ENCODE measurements at regions not wholly inside any gene's neighbourhood (a gene's known extent, or its start where the extent isn't known, plus 50 kb on each side); places are given as distances from the start of the nearest gene placed in this dataset.

DNA sequence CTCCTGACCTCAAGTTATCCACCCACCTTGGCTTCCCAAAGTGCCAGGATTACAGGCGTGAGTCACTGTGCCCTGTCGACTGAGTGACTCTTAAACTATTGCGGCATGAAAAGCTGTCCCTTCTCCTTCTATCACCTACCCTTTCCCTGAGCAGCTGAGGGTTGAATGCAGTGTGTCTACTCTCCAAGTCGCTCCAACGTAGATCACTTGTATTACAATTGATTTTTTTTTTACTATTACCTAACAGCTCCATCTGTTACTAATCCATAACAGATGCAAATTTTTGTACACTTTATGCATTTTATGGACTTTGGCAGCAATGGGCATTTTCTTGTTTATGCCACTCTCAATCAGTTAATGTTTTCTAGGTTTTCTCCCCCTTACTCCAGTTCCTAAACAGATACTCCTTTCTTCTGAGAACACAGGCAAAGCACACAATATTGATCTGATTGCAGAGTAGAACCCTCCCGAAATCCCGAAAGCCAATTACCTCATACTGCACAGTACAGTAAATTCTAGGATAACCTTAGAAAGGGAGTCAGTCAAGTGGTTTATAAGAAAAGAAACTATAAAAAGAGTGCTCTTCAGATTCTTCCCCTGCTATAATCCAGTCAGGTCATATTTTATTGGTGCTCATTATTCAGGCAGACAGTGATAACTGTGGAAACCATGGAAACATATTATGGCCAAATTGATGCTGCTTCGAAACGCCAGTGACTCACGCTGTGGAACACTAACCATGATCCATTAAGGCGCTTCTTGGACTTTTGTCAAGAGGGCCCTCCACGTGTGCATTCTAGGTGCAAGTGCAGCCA, 273.0 kb downstream of the ADGB start:
- Histone ChIP-seq H3K27me3 (ENCODE audit: control insufficient read depth, insufficient read depth, low read length) (no peaks in the 10 kb centered on the region), H3K27ac (ENCODE audit: low read length) (no peak overlapping the region), H3K4me3 (ENCODE audit: low read depth in 2 of 2, low read length in 2 of 2) (no peak overlapping the region), H3K36me3 (ENCODE audit: control insufficient read depth, insufficient read depth, low read length) (no peaks in the 10 kb centered on the region), H3K9me3 (ENCODE audit: control insufficient read depth, insufficient read depth, low read depth, low read length) (no peaks in the 10 kb centered on the region), H3K4me1 (ENCODE audit: control insufficient read depth, insufficient read depth, low read length) (no peaks in the 10 kb centered on the region)
- no TSS peak for BruUV-seq (replicated peaks)
- DNase-seq (ENCODE audit: low read depth, low spot score), result no peak
- in situ Hi-C loops (cut with HindIII; ENCODE audit: low pct_unique_long_range_greater_than_20kb, low sequenced_read_pairs), result no loop called here
- CTCF ChIA-PET, result no interaction called here
- POLR2A ChIA-PET, result no interaction called here
- no peak for ATAC-seq
- intact Hi-C loops (cut with micrococcal nuclease; ENCODE audit: unreplicated experiment), result no loop called here
- TF ChIP-seq POLR2AphosphoS5 (IDR thresholded peaks at IDR 0.05; ENCODE audit: low read depth, low read length), result no peak
- no peak for TF ChIP-seq TCF7L2 (IDR thresholded peaks at IDR 0.05; ENCODE audit: low read depth, low read length)
- TF ChIP-seq, protein P1, sequence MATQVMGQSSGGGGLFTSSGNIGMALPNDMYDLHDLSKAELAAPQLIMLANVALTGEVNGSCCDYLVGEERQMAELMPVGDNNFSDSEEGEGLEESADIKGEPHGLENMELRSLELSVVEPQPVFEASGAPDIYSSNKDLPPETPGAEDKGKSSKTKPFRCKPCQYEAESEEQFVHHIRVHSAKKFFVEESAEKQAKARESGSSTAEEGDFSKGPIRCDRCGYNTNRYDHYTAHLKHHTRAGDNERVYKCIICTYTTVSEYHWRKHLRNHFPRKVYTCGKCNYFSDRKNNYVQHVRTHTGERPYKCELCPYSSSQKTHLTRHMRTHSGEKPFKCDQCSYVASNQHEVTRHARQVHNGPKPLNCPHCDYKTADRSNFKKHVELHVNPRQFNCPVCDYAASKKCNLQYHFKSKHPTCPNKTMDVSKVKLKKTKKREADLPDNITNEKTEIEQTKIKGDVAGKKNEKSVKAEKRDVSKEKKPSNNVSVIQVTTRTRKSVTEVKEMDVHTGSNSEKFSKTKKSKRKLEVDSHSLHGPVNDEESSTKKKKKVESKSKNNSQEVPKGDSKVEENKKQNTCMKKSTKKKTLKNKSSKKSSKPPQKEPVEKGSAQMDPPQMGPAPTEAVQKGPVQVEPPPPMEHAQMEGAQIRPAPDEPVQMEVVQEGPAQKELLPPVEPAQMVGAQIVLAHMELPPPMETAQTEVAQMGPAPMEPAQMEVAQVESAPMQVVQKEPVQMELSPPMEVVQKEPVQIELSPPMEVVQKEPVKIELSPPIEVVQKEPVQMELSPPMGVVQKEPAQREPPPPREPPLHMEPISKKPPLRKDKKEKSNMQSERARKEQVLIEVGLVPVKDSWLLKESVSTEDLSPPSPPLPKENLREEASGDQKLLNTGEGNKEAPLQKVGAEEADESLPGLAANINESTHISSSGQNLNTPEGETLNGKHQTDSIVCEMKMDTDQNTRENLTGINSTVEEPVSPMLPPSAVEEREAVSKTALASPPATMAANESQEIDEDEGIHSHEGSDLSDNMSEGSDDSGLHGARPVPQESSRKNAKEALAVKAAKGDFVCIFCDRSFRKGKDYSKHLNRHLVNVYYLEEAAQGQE (IDR thresholded peaks at IDR 0.05; ENCODE audit: insufficient read depth in 1 of 2, low read depth in 2 of 2, low read length in 1 of 2), result no peak
- TF ChIP-seq SIN3A (IDR thresholded peaks at IDR 0.05; ENCODE audit: borderline replicate concordance, insufficient read depth, low read depth, low read length), result no peak
- TF ChIP-seq, protein P2, sequence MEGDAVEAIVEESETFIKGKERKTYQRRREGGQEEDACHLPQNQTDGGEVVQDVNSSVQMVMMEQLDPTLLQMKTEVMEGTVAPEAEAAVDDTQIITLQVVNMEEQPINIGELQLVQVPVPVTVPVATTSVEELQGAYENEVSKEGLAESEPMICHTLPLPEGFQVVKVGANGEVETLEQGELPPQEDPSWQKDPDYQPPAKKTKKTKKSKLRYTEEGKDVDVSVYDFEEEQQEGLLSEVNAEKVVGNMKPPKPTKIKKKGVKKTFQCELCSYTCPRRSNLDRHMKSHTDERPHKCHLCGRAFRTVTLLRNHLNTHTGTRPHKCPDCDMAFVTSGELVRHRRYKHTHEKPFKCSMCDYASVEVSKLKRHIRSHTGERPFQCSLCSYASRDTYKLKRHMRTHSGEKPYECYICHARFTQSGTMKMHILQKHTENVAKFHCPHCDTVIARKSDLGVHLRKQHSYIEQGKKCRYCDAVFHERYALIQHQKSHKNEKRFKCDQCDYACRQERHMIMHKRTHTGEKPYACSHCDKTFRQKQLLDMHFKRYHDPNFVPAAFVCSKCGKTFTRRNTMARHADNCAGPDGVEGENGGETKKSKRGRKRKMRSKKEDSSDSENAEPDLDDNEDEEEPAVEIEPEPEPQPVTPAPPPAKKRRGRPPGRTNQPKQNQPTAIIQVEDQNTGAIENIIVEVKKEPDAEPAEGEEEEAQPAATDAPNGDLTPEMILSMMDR (IDR thresholded peaks at IDR 0.05), result no peak

DNA sequence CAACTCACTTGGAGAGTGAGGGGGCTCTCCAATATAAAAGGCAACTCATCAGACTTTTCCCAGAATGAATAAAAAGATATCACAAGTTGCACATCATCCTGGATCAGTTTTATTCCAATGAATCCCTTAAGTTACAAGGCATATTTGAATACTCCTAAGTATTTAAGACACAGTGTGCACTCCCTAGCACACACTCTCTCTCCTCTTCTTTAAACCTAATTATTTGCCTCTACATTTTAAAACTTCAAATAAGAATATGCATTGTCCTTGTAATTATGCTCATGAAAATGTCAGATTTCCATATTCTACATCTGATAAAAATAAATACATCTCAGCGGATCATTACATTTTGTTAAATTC, 273.6 kb downstream of the ADGB start:
- no peak for ATAC-seq
- BruUV-seq (replicated peaks), result no TSS peak
- DNase-seq (ENCODE audit: low read depth, low spot score), result no peak
- CTCF ChIA-PET, result no interaction called here
- in situ Hi-C loops (cut with HindIII; ENCODE audit: low pct_unique_long_range_greater_than_20kb, low sequenced_read_pairs) (no loop called here), intact Hi-C loops (cut with micrococcal nuclease; ENCODE audit: unreplicated experiment) (no loop called here)
- Histone ChIP-seq H3K27me3 (ENCODE audit: control insufficient read depth, insufficient read depth, low read length) (no peaks in the 10 kb centered on the region), H3K27ac (ENCODE audit: low read length) (no peak overlapping the region), H3K36me3 (ENCODE audit: control insufficient read depth, insufficient read depth, low read length) (no peaks in the 10 kb centered on the region), H3K4me1 (ENCODE audit: control insufficient read depth, insufficient read depth, low read length) (no peaks in the 10 kb centered on the region), H3K4me3 (ENCODE audit: low read depth in 2 of 2, low read length in 2 of 2) (no peak overlapping the region), H3K9me3 (ENCODE audit: control insufficient read depth, insufficient read depth, low read depth, low read length) (no peaks in the 10 kb centered on the region)
- POLR2A ChIA-PET, result no interaction called here
- TF ChIP-seq, protein P1 (IDR thresholded peaks at IDR 0.05; ENCODE audit: insufficient read depth in 1 of 2, low read depth in 2 of 2, low read length in 1 of 2), result no peak
- TF ChIP-seq TCF7L2 (IDR thresholded peaks at IDR 0.05; ENCODE audit: low read depth, low read length) (no peak), SIN3A (IDR thresholded peaks at IDR 0.05; ENCODE audit: borderline replicate concordance, insufficient read depth, low read depth, low read length) (no peak), POLR2AphosphoS5 (IDR thresholded peaks at IDR 0.05; ENCODE audit: low read depth, low read length) (no peak)
- TF ChIP-seq, protein P2 (IDR thresholded peaks at IDR 0.05), result no peak
